RCC 7860 (cell line): ENCODE measurements at regions not wholly inside any gene's neighbourhood (a gene's known extent, or its start where the extent isn't known, plus 50 kb on each side); places are given as distances from the start of the nearest gene placed in this dataset.
"Not testable (repeated sequence)": the region's sequence is repeated elsewhere in the genome, so short reads cannot be mapped to it uniquely, and the experiment has no call there.

Experiments
- DNase-seq: peaks from one replicate; pipeline ENCODE4 v3.0.0-alpha.2; 2015; ENCODE audit warnings: low spot score
- FAIRE-seq: peaks from 2 replicates; lab custom pipeline; 2012; peaks lifted over from hg19 to GRCh38; lab: Jason Lieb, UNC

GRCh38 chr13:43946281-43946680, 66.6 kb downstream of the LACC1 start:
- DNase-seq (no peak), FAIRE-seq (no peak)

GRCh38 chr13:43947897-43948458, 68.3 kb downstream of the LACC1 start:
- FAIRE-seq: no peak
- no peak for DNase-seq

- FAIRE-seq: no peak
These were observed 73.7 kb downstream of the LACC1 start for GRCh38 chr13:43953370-43953769.

GRCh38 chr13:43956975-43957374, 77.3 kb downstream of the LACC1 start:
- not testable (repeated sequence) for FAIRE-seq, DNase-seq

More at GRCh38 chr13:43953370-43953769, 73.7 kb downstream of the LACC1 start:
- DNase-seq: no peak

- FAIRE-seq: no peak
These were observed 79.6 kb downstream of the LACC1 start for GRCh38 chr13:43959291-43959690.

GRCh38 chr13:43961909-43962308, 82.2 kb downstream of the LACC1 start:
- FAIRE-seq: no peak
- no peak for DNase-seq

More at GRCh38 chr13:43959291-43959690, 79.6 kb downstream of the LACC1 start:
- no peak for DNase-seq

GRCh38 chr13:43963726-43964125, 84.0 kb downstream of the LACC1 start:
- FAIRE-seq: no peak
- no peak for DNase-seq

GRCh38 chr13:43964698-43965458, 85.2 kb downstream of the LACC1 start:
- no peak for FAIRE-seq
- DNase-seq: no peak

GRCh38 chr13:43965459-43965845, 85.7 kb downstream of the LACC1 start:
- DNase-seq (no peak), FAIRE-seq (no peak)

- DNase-seq, FAIRE-seq: not testable (repeated sequence)
These were observed 88.7 kb downstream of the LACC1 start for GRCh38 chr13:43968251-43968942.

- DNase-seq, FAIRE-seq: not testable (repeated sequence)
These were observed 89.4 kb downstream of the LACC1 start for GRCh38 chr13:43968943-43969690.

- not testable (repeated sequence) for FAIRE-seq, DNase-seq
These were observed 90.2 kb downstream of the LACC1 start for GRCh38 chr13:43969919-43970318.

- not testable (repeated sequence) for FAIRE-seq, DNase-seq
These were observed 91.0 kb downstream of the LACC1 start for GRCh38 chr13:43970520-43971242.

GRCh38 chr13:43971324-43971723, 91.6 kb downstream of the LACC1 start:
- DNase-seq, FAIRE-seq: not testable (repeated sequence)

- no peak for FAIRE-seq
- no peak for DNase-seq
These were observed 98.2 kb downstream of the LACC1 start for GRCh38 chr13:43977911-43978310.

- no peak for DNase-seq
- FAIRE-seq: no peak
These were observed 99.0 kb downstream of the LACC1 start for GRCh38 chr13:43978688-43979087.

GRCh38 chr13:43979492-43979891, 99.8 kb downstream of the LACC1 start:
- DNase-seq (no peak), FAIRE-seq (no peak)

GRCh38 chr13:43980587-43980986, 100.9 kb downstream of the LACC1 start:
- FAIRE-seq (no peak), DNase-seq (no peak)

- FAIRE-seq (no peak), DNase-seq (no peak)
These were observed 101.4 kb downstream of the LACC1 start for GRCh38 chr13:43981091-43981490.
